ENCODE measurements at regions not wholly inside any gene's neighbourhood (a gene's known extent, or its start where the extent isn't known, plus 50 kb on each side); places are given as distances from the start of the nearest gene placed in this dataset.
A peak's percentile ranks its signal among the peaks of the same experiment; 100 is the strongest.

DNA sequence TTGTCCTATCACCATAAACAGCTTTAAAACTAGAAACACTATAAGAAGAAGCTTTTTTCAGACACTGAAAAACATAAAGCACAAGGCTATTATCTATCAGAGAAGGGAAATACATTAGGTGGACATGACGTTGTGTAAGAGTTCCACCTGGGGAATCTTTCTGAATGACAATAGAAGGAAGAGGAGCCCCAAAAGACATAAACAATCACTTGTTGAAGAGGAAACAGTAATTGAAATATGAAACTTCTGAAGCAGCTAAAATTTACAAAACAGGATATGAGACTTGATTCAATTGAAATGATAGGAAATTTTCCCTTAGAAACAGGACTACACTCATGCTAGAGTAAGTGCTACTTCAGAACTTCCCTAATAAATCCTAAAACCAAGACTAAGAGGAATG, 933.6 kb downstream of the EFNA5 start:
- Histone ChIP-seq H3K27me3 (no peaks in the 10 kb centered on the region), H3K4me3 (no peak overlapping the region), H3K4me1 (no peaks in the 10 kb centered on the region), H3K9me3 (peaks cover 6% of the 10 kb centered on the region), H3K27ac (no peak overlapping the region), H3K36me3 (no peaks in the 10 kb centered on the region)
- TF ChIP-seq, protein P1, sequence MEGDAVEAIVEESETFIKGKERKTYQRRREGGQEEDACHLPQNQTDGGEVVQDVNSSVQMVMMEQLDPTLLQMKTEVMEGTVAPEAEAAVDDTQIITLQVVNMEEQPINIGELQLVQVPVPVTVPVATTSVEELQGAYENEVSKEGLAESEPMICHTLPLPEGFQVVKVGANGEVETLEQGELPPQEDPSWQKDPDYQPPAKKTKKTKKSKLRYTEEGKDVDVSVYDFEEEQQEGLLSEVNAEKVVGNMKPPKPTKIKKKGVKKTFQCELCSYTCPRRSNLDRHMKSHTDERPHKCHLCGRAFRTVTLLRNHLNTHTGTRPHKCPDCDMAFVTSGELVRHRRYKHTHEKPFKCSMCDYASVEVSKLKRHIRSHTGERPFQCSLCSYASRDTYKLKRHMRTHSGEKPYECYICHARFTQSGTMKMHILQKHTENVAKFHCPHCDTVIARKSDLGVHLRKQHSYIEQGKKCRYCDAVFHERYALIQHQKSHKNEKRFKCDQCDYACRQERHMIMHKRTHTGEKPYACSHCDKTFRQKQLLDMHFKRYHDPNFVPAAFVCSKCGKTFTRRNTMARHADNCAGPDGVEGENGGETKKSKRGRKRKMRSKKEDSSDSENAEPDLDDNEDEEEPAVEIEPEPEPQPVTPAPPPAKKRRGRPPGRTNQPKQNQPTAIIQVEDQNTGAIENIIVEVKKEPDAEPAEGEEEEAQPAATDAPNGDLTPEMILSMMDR (IDR thresholded peaks at IDR 0.05), result no peak
- DNase-seq (no peak), ATAC-seq (no peak)
- intact Hi-C loops (cut with DNase I), result no loop called here

DNA sequence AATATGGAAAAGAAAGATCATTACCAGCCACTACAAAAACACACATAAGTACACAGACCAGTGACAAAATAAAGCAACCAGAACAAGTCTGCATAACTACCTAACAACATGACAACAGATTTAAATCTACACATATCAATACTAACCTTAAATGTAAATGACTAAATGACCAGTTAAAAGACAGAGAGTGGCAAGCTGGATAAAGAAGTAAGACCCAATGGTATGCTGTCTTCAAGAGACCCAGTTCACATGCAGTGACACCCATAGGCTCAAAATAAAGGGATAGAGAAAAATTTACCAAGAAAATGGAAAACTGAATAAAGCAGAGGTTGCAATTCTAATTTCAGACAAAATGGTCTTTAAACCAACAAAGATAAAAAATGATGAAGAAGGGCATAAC, 938.1 kb downstream of the EFNA5 start:
- ATAC-seq (no peak), DNase-seq (no peak)
- Histone ChIP-seq H3K4me3 (no peak overlapping the region), H3K27me3 (no peaks in the 10 kb centered on the region), H3K4me1 (no peaks in the 10 kb centered on the region), H3K36me3 (no peaks in the 10 kb centered on the region), H3K27ac (no peak overlapping the region), H3K9me3 (peaks cover 6% of the 10 kb centered on the region)
- TF ChIP-seq, protein P1 (IDR thresholded peaks at IDR 0.05), result no peak
- intact Hi-C loops (cut with DNase I), result no loop called here

- DNase-seq, result no peak
- no peaks in the 10 kb centered on the region for H3K27me3 ChIP-seq
- TF ChIP-seq, protein P1 (IDR thresholded peaks at IDR 0.05), result no peak
- no peak overlapping the region for H3K27ac ChIP-seq
- H3K9me3 ChIP-seq, result peaks cover 6% of the 10 kb centered on the region
- H3K4me1 ChIP-seq, result no peaks in the 10 kb centered on the region
- H3K4me3 ChIP-seq, result no peak overlapping the region
- H3K36me3 ChIP-seq, result no peaks in the 10 kb centered on the region
- ATAC-seq, result peak; percentile 40
- intact Hi-C loops (cut with DNase I), result no loop called here
Measured at GRCh38 chr5:106730912-106731311, 939.8 kb downstream of the EFNA5 start.

DNA sequence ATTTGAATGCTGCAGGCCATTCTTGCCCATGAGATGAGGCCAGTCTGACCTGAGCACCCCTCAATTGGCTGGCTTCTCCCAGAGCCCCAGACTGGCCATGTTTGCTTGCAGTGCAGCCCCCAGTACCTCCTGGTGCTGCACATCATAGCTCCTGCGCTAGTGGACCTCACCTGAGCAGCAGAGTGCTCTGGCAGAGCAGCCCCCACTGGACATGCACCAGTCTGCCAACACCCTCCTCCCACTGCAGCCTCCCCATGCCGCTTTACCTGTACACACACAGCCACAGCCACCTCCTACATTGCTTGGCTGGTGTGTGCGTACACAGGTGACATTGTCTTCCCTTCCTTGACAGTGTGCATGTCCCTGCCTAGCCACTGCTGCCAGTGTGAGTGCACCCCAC, 940.2 kb downstream of the EFNA5 start:
- no peaks in the 10 kb centered on the region for H3K27me3 ChIP-seq
- peak; percentile 38 for ATAC-seq
- H3K36me3 ChIP-seq, result no peaks in the 10 kb centered on the region
- no peak overlapping the region for H3K27ac ChIP-seq
- DNase-seq, result no peak
- no peaks in the 10 kb centered on the region for H3K4me1 ChIP-seq
- TF ChIP-seq, protein P1 (IDR thresholded peaks at IDR 0.05), result no peak
- no peak overlapping the region for H3K4me3 ChIP-seq
- peaks cover 6% of the 10 kb centered on the region for H3K9me3 ChIP-seq
- intact Hi-C loops (cut with DNase I), result no loop called here

DNA sequence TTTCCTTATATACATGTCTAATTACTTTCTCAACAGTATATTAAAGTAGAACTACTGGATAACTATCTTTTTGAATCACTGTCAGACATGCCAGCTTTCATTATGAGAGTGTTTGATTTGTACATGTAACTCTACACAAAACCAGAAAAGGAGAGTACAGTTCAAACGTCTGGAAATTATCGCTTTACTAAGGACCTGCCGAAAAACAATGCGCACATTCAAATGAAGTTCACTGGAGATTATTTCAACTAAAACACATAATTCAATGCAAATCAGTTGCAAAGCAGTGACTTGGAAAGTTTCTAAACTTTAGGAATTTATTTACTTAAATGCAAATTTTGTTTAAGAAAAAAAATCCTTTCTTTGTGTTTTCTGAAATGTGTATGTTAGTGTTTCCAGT, 942.5 kb downstream of the EFNA5 start:
- Histone ChIP-seq H3K4me1 (no peaks in the 10 kb centered on the region), H3K27me3 (no peaks in the 10 kb centered on the region), H3K9me3 (peaks cover 6% of the 10 kb centered on the region), H3K4me3 (no peak overlapping the region), H3K36me3 (no peaks in the 10 kb centered on the region), H3K27ac (no peak overlapping the region)
- ATAC-seq (no peak), DNase-seq (no peak)
- intact Hi-C loops (cut with DNase I), result no loop called here
- TF ChIP-seq, protein P1 (IDR thresholded peaks at IDR 0.05), result no peak

GRCh38 chr5:106727071-106727470, 943.7 kb downstream of the EFNA5 start:
- Histone ChIP-seq H3K36me3 (no peaks in the 10 kb centered on the region), H3K27ac (no peak overlapping the region), H3K4me1 (no peaks in the 10 kb centered on the region), H3K4me3 (no peak overlapping the region), H3K27me3 (no peaks in the 10 kb centered on the region), H3K9me3 (no peaks in the 10 kb centered on the region)
- TF ChIP-seq, protein P1 (IDR thresholded peaks at IDR 0.05), result no peak
- intact Hi-C loops (cut with DNase I), result no loop called here
- ATAC-seq, result no peak
- DNase-seq, result no peak
